SU-DHL-6 (cell line): ENCODE measurements at regions not wholly inside any gene's neighbourhood (a gene's known extent, or its start where the extent isn't known, plus 50 kb on each side); places are given as distances from the start of the nearest gene placed in this dataset.

Experiments
- EZH2phosphoT487 ChIP-seq: fragments of 200-600 bp; sonication (generic), shearing (Covaris generic); conservative IDR thresholded peaks from 2 replicates; pipeline ENCODE4 v1.6.1; 2018; ENCODE audit warnings: mild to moderate bottlenecking, antibody characterized with exemption, low read length, moderate library complexity, mixed read lengths
- TF ChIP-seq, protein P1 (sequence below): fragments of 200-600 bp; sonication (generic); IDR thresholded peaks from one replicate; pipeline ENCODE4 v1.5.1; 2017; ENCODE audit warnings: antibody characterized with exemption, mild to moderate bottlenecking, low read length, moderate library complexity; ENCODE audit not compliant: insufficient read depth, poor library complexity, severe bottlenecking

DNA sequence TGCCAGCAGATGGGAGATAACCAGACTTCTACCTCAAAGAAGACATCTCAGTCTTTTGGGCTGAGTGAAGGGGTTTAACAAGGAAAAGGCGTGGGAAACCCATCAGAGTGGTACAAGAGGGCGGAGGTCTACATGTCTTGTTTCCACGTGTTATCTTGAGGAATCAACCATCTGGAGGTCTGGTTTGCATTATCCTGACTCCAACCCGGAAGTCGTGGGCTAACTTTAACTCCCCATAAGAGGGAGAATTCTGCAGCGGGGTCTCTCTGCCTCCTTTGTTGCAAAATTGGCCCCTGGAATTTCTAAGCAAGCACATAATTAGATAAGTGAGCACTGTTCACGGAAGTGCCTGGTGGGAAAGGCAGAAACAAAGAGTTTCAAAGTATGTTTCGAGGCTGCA is 398.7 kb upstream of the C16orf82 start:
- TF ChIP-seq, protein P1, sequence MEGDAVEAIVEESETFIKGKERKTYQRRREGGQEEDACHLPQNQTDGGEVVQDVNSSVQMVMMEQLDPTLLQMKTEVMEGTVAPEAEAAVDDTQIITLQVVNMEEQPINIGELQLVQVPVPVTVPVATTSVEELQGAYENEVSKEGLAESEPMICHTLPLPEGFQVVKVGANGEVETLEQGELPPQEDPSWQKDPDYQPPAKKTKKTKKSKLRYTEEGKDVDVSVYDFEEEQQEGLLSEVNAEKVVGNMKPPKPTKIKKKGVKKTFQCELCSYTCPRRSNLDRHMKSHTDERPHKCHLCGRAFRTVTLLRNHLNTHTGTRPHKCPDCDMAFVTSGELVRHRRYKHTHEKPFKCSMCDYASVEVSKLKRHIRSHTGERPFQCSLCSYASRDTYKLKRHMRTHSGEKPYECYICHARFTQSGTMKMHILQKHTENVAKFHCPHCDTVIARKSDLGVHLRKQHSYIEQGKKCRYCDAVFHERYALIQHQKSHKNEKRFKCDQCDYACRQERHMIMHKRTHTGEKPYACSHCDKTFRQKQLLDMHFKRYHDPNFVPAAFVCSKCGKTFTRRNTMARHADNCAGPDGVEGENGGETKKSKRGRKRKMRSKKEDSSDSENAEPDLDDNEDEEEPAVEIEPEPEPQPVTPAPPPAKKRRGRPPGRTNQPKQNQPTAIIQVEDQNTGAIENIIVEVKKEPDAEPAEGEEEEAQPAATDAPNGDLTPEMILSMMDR = no peak
- no peak for TF ChIP-seq EZH2phosphoT487
